Activated T-helper 1 cell treated with anti-CD3 and anti-CD28 coated beads, Interleukin-12 subunit alpha, Interleukin-12 subunit beta, Interleukin-2, Interleukin-4 antibody, amounts not matched to agents 30 ng/mL and 10 ng/mL and 1 ng/mL, durations not matched to agents 14 hours and 24 hours and 36 hours (primary cell): ENCODE measurements at regions not wholly inside any gene's neighbourhood (a gene's known extent, or its start where the extent isn't known, plus 50 kb on each side); places are given as distances from the start of the nearest gene placed in this dataset.

Experiments
- DNase-seq: peaks from one replicate; pipeline ENCODE4 v3.0.0; 2021; ENCODE audit warnings: low spot score
- H3K27ac Mint-ChIP-seq: one replicate; pipeline ENCODE4 v1.8.0; 2021; ENCODE audit warnings: mild to moderate bottlenecking, mixed read lengths
- H3K27me3 Mint-ChIP-seq: one replicate; pipeline ENCODE4 v1.8.0; 2022; ENCODE audit warnings: mild to moderate bottlenecking, moderate library complexity, mixed read lengths; ENCODE audit not compliant: insufficient read depth
- H3K36me3 Mint-ChIP-seq: one replicate; pipeline ENCODE4 v1.8.0; 2021; ENCODE audit warnings: low read depth, mixed read lengths
- H3K4me1 Mint-ChIP-seq: one replicate; pipeline ENCODE4 v1.8.0; 2021; ENCODE audit warnings: low read depth, mixed read lengths
- H3K4me3 Mint-ChIP-seq: one replicate; pipeline ENCODE4 v1.8.0; 2021; ENCODE audit warnings: mild to moderate bottlenecking, moderate library complexity, mixed read lengths
- H3K9me3 Mint-ChIP-seq: one replicate; pipeline ENCODE4 v1.8.0; 2021; ENCODE audit warnings: mixed read lengths
- intact Hi-C: fragments of 100-400 bp; cut with micrococcal nuclease; formaldehyde crosslinking; loops from one replicate; pipeline ENCODE4 v1.15.1; 2024

DNA sequence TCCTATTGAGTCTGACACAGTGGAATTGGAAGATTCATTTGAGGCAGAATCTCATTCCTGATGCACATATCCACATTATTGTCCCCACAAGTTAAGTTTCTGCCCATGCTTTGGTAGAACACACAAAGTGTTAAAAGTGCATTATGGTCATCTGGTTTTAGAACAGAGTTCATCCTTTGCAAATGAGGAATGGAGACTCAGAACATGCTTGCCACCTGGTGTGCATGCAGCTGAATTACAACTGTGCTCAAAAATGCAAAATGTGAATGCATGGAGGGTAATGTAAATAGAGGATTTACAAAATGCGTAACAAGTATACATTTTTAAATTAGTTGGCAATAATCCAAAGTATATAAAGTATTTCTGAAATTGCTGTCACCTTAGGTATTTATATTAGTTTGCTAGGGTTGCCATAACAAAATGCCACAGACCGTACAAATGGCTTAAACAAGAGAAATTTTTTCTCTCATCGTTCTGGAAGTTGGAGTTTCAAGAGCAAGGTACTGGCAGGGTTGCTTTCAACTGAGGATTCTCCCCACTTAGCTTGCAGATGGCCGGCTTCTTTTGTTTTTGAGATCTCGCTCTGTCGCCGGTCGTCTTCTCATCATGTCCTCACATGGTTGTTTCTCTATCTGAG lies 671.1 kb downstream of the TAF11L14 start:
- H3K4me1 Mint-ChIP-seq = no peaks in the 10 kb centered on the region
- intact Hi-C loops = no loop called here

DNA sequence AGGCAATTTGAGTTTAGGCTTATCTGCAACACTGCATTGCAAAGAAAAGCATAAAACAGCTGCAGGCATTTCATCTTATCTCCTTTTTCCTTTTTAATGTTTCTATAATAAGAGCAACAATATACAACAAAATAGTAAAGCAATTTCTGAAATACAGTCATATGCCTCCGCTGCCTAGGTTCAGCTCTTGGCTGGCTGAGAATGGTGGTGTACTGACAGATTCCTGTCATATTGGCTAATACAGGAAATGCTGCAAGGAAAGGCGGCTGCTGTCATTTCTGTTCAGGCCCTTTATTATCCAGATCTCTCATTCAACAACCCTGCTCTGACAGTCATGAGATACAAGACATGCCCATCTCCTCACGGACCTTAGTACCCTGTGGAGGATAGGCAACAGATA lies 677.0 kb downstream of the TAF11L14 start:
- H3K27me3 Mint-ChIP-seq = no peaks in the 10 kb centered on the region
- no peaks in the 10 kb centered on the region for H3K36me3 Mint-ChIP-seq
- no peak overlapping the region for H3K27ac Mint-ChIP-seq
- no peaks in the 10 kb centered on the region for H3K4me1 Mint-ChIP-seq
- intact Hi-C loops = no loop called here
- H3K4me3 Mint-ChIP-seq = no peak overlapping the region
- no peak for DNase-seq
- no peaks in the 10 kb centered on the region for H3K9me3 Mint-ChIP-seq

More for the DNA sequence above, 671.1 kb downstream of the TAF11L14 start:
- Mint-ChIP-seq H3K27ac (no peak overlapping the region), H3K27me3 (no peaks in the 10 kb centered on the region), H3K36me3 (no peaks in the 10 kb centered on the region), H3K4me3 (no peak overlapping the region), H3K9me3 (no peaks in the 10 kb centered on the region)
- DNase-seq = no peak

DNA sequence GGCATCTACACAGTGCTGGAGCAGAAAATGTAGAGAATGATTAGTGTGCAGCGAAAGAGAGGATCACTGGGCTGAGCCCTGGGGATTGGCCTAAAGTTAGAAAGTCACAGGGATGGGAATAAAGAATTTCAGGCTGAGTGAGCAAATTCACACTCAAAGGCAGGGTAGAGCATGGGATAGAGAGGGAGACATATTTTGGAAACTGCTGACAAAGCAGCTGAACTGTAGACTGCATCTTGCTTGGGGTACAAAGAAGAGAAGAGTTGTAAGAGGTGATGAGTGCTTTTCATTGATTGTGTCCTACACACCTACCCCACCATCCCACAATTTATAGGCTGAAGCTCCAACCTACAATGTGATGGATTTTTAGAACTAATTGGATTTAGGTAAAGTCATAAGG lies 677.8 kb downstream of the TAF11L14 start:
- no peaks in the 10 kb centered on the region for H3K4me1 Mint-ChIP-seq
- intact Hi-C loops = no loop called here
- H3K27ac Mint-ChIP-seq = no peak overlapping the region
- H3K4me3 Mint-ChIP-seq = no peak overlapping the region
- no peaks in the 10 kb centered on the region for H3K9me3 Mint-ChIP-seq
- DNase-seq = no peak
- no peaks in the 10 kb centered on the region for H3K36me3 Mint-ChIP-seq
- no peaks in the 10 kb centered on the region for H3K27me3 Mint-ChIP-seq

DNA sequence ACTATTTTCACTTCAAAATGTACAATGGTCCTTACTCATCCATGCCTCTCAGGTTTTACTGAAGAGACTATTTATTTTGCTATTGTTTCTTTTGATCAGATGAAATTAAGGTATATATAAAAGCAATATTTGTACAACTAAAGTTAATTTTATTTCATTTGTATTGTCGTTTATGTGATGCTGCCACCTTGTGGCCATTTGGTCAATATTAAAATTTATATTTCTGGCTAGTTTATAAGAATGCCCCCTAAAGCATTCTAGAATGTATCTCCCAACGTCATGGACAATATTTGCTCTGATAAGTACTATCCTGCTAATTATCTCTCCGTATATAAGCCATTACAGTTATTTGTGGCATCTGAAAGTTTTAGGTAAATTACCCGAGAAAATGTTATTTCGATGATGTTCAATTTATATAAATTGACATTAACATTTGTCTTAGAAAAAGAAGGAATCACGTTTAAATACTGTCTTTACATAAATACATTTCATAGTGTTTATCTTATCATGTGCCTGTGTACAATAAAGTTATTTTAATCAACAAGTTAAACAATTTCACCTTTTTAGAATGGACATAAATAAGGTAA lies 680.0 kb downstream of the TAF11L14 start:
- Mint-ChIP-seq H3K27me3 (no peaks in the 10 kb centered on the region), H3K36me3 (no peaks in the 10 kb centered on the region), H3K27ac (no peak overlapping the region), H3K4me3 (no peak overlapping the region), H3K4me1 (no peaks in the 10 kb centered on the region), H3K9me3 (no peaks in the 10 kb centered on the region)
- DNase-seq = no peak
- intact Hi-C loops = no loop called here

DNA sequence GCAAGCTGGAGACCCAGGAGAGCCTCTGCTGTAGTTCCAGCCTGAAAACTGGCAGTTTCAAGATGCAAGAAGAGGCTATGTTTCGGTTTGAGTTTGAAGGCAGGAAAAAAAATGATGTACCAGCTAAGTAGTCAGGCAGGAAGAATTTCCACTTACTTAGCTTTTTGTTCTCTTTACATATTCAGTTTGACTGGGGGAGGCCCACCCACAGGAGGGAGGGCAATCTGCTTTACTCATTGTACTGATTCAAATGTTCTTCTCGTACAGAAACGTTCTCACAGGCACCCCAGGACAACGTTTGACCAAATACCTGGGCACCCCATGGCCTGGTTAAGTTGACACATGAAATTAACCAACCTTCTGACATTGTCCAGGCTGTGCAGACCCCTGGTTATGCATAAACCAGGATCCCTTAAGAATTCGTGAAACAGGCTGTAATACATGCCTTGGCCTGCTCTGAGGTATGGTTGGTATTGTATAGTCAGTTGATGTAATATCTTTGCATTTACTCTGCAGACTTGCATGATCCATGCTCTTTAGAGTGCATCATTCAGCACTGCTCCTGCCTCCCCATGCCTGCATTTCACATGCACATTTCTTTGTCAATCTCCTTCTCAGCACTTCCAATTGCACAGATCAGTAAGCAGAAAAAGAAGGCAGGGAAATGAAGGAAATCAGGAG lies 687.1 kb downstream of the TAF11L14 start:
- H3K4me3 Mint-ChIP-seq = no peak overlapping the region

DNA sequence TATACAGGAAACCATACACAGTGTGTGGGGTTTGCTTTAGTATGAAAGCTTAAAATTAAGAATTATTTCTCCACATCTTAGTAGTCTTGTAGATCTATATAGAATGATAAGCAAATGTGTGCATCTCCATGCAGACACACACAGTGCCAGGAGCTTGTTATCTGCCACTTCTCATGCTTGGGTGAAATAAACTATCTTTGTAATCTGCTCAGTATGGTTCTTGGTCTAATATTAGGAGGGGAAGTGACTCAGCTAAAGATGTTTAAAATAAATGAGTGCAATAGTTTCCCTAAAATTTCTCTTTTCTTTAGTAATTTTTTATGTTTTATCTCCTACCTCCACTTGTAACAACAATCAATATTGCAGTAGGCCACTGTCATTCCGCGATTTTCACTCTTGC lies 689.6 kb downstream of the TAF11L14 start:
- no peak overlapping the region for H3K4me3 Mint-ChIP-seq
- no peak for DNase-seq

More for the DNA sequence above, 687.1 kb downstream of the TAF11L14 start:
- no peaks in the 10 kb centered on the region for H3K36me3 Mint-ChIP-seq
- intact Hi-C loops = no loop called here
- no peaks in the 10 kb centered on the region for H3K27me3 Mint-ChIP-seq
- no peak for DNase-seq
- no peak overlapping the region for H3K27ac Mint-ChIP-seq
- no peaks in the 10 kb centered on the region for H3K4me1 Mint-ChIP-seq
- H3K9me3 Mint-ChIP-seq = peaks cover 4% of the 10 kb centered on the region

DNA sequence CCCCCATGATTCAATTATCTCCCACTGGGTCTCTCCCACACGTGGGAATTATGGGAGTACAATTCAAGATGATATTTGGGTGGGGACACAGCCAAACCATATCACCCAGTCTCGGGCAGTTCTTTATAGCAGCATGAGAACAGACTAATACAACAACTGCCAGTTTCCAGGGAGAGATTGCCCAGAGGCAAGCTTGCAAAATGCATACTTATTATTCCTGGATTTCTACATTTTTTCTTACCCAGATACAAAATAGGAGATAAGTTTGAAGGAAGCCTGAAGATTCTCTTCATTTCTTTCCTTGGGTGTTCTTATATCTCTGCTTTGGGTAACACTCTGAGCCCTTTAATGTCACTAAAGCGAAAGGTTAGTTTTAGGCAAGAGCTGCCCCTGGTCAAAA lies 691.2 kb downstream of the TAF11L14 start:
- Mint-ChIP-seq H3K36me3 (no peaks in the 10 kb centered on the region), H3K9me3 (peaks cover 4% of the 10 kb centered on the region), H3K27me3 (no peaks in the 10 kb centered on the region), H3K27ac (no peak overlapping the region), H3K4me3 (no peak overlapping the region), H3K4me1 (no peaks in the 10 kb centered on the region)
- no peak for DNase-seq
- intact Hi-C loops = no loop called here

More for the DNA sequence above, 689.6 kb downstream of the TAF11L14 start:
- no peak overlapping the region for H3K27ac Mint-ChIP-seq
- H3K27me3 Mint-ChIP-seq = no peaks in the 10 kb centered on the region
- H3K36me3 Mint-ChIP-seq = no peaks in the 10 kb centered on the region
- H3K9me3 Mint-ChIP-seq = peaks cover 4% of the 10 kb centered on the region
- no peaks in the 10 kb centered on the region for H3K4me1 Mint-ChIP-seq
- intact Hi-C loops = no loop called here

DNA sequence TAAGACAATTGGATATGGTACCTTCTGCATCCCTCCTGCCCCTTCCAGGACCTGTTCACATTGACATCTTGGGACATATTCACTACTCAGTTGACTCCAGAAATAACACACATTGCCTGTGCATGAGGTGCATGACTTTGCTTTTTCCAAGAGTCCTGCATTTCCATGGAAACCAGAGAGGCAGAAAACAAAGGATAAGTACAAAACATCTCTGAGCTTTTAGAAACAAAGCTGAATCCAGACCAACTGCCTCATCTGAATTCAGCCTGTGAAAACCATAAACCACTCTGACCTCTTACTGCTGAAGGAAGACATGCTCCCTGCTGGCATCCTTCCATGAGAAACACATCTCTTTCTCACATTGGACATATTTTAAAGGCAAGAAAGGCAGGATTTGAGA lies 695.1 kb downstream of the TAF11L14 start:
- Mint-ChIP-seq H3K27me3 (no peaks in the 10 kb centered on the region), H3K4me1 (no peaks in the 10 kb centered on the region)

DNA sequence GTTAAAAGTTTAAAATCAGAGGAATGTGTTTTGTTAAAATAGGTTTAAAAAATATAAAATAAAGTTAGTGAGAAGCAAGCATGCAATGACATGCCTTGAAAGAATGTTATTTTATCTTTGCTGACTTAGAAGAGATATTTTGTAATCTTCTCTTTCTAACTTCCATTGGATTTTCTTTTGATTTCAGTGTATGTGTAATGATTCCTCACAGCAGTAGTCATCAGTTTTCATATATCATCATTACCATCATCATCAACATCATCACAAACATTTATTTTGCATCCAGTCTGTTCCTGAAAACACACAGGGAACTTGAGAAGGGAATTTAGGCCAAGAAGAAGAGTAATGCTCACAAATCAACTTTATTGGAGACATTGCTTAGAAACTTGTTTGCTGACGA lies 699.6 kb downstream of the TAF11L14 start:
- intact Hi-C loops = no loop called here
- Mint-ChIP-seq H3K4me1 (no peaks in the 10 kb centered on the region), H3K27ac (no peak overlapping the region), H3K9me3 (no peaks in the 10 kb centered on the region), H3K4me3 (no peak overlapping the region), H3K36me3 (no peaks in the 10 kb centered on the region), H3K27me3 (no peaks in the 10 kb centered on the region)
- no peak for DNase-seq

More for the DNA sequence above, 695.1 kb downstream of the TAF11L14 start:
- Mint-ChIP-seq H3K36me3 (no peaks in the 10 kb centered on the region), H3K9me3 (peaks cover 4% of the 10 kb centered on the region), H3K27ac (no peak overlapping the region), H3K4me3 (no peak overlapping the region)
- no peak for DNase-seq
- intact Hi-C loops = no loop called here

DNA sequence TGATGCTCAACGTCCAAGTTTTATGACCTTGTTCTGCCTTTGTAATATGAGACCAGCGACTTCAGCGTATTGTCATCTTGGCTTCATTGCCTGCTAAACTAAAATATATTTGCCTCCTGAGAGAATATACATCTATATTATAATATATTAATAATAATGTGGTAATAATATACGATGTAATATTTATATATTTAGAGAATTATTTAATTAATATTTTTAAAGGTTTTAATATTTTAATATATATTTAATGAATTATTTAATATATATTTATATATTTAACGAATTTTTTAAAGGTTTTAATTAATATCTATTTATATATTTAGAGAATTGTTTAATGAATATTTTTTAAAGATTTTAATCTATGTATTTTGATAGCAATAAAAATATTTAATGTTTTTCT lies 700.7 kb downstream of the TAF11L14 start:
- Mint-ChIP-seq H3K4me1 (no peaks in the 10 kb centered on the region), H3K27me3 (no peaks in the 10 kb centered on the region), H3K27ac (no peak overlapping the region), H3K36me3 (no peaks in the 10 kb centered on the region), H3K4me3 (no peak overlapping the region), H3K9me3 (no peaks in the 10 kb centered on the region)
- no peak for DNase-seq
- intact Hi-C loops = no loop called here

DNA sequence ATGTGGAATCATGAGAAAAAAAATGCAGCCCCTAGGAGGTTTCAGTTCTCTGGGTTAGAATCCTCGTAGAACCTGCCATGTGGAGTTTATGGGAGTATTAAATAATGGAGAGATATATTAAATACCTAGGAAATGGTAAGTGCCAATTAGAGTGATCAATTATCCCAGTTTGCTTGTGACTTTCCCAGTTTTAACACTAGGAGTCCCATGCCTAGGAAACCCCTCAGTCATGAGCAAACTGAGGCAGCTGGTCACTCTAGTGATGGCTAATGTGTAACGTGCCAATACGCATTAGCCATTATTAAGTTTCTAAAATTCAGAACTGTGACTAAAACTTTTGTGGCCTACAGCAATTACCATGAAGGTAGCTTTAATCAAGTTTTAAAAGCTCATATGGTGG lies 720.6 kb downstream of the TAF11L14 start:
- Mint-ChIP-seq H3K9me3 (peaks cover 5% of the 10 kb centered on the region), H3K27ac (no peak overlapping the region), H3K4me1 (no peaks in the 10 kb centered on the region), H3K36me3 (no peaks in the 10 kb centered on the region), H3K27me3 (no peaks in the 10 kb centered on the region), H3K4me3 (no peak overlapping the region)
- intact Hi-C loops = no loop called here
- DNase-seq = no peak

DNA sequence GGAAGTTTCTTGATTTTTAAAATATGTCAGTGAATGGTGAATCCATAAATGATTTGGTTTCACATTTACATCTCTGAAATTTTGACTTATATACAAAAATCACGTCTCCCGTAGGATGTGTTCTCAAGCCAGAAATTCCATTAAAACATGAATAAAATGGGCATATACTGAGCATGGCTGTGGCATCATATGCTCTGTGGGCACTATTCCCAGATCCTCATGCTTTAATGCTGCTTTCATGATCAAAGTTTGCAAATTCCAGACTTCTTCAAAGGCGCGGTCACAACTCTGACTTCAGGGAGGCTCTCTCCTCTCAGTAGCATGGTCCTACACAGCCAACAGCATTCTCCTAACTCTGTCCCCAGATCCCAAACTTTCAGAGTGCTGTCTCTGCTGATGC lies 723.2 kb downstream of the TAF11L14 start:
- Mint-ChIP-seq H3K9me3 (peaks cover 5% of the 10 kb centered on the region), H3K4me3 (no peak overlapping the region), H3K27ac (no peak overlapping the region), H3K4me1 (no peaks in the 10 kb centered on the region), H3K27me3 (no peaks in the 10 kb centered on the region), H3K36me3 (no peaks in the 10 kb centered on the region)
- no peak for DNase-seq
- intact Hi-C loops = no loop called here

DNA sequence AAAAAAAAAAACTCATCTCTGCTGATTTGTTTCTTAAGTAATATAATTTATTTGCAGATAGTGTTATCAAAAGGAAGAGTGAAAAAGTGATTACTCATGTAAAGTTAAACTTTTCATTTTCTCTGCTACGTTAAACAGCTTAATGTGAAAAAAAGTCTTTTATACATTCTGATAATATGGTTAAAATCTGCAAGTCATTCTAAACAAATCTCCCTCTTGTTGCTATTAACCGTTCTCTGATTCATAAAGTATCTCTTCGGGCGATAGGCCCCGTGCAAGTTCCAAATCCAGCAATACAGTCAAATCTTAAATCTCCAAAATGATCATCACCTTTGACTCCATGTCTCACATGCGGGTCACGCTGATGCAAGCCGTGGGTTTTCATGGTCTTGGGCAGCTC lies 732.0 kb downstream of the TAF11L14 start:
- Mint-ChIP-seq H3K4me3 (no peak overlapping the region), H3K27me3 (no peaks in the 10 kb centered on the region), H3K36me3 (no peaks in the 10 kb centered on the region), H3K27ac (no peak overlapping the region), H3K9me3 (no peaks in the 10 kb centered on the region), H3K4me1 (no peaks in the 10 kb centered on the region)
- DNase-seq = no peak
- intact Hi-C loops = no loop called here
